ENCODE measurements at regions not wholly inside any gene's neighbourhood (a gene's known extent, or its start where the extent isn't known, plus 50 kb on each side); places are given as distances from the start of the nearest gene placed in this dataset.

DNA sequence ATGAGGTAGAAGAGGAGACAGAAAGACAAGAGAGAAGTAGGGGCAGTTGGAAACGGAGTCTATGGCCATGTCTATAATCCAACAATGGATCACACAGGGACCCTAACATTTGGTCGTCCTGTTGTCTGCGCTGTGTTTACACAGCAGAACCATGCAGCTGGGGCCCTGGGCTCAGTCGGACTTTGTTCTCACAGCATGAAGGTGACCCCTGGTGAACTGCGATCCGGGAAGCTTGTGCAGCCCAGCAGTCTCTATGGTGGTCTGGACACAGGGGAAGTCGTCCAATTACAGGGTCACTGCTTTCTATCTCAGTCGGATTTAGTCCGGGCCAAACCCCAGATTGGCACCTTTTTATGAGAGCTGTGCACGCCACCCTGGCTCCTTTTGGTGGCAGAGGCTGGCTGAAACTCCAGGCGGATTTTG is 153.6 kb downstream of the FOXA2 start (continued):
- TF ChIP-seq, protein P1, sequence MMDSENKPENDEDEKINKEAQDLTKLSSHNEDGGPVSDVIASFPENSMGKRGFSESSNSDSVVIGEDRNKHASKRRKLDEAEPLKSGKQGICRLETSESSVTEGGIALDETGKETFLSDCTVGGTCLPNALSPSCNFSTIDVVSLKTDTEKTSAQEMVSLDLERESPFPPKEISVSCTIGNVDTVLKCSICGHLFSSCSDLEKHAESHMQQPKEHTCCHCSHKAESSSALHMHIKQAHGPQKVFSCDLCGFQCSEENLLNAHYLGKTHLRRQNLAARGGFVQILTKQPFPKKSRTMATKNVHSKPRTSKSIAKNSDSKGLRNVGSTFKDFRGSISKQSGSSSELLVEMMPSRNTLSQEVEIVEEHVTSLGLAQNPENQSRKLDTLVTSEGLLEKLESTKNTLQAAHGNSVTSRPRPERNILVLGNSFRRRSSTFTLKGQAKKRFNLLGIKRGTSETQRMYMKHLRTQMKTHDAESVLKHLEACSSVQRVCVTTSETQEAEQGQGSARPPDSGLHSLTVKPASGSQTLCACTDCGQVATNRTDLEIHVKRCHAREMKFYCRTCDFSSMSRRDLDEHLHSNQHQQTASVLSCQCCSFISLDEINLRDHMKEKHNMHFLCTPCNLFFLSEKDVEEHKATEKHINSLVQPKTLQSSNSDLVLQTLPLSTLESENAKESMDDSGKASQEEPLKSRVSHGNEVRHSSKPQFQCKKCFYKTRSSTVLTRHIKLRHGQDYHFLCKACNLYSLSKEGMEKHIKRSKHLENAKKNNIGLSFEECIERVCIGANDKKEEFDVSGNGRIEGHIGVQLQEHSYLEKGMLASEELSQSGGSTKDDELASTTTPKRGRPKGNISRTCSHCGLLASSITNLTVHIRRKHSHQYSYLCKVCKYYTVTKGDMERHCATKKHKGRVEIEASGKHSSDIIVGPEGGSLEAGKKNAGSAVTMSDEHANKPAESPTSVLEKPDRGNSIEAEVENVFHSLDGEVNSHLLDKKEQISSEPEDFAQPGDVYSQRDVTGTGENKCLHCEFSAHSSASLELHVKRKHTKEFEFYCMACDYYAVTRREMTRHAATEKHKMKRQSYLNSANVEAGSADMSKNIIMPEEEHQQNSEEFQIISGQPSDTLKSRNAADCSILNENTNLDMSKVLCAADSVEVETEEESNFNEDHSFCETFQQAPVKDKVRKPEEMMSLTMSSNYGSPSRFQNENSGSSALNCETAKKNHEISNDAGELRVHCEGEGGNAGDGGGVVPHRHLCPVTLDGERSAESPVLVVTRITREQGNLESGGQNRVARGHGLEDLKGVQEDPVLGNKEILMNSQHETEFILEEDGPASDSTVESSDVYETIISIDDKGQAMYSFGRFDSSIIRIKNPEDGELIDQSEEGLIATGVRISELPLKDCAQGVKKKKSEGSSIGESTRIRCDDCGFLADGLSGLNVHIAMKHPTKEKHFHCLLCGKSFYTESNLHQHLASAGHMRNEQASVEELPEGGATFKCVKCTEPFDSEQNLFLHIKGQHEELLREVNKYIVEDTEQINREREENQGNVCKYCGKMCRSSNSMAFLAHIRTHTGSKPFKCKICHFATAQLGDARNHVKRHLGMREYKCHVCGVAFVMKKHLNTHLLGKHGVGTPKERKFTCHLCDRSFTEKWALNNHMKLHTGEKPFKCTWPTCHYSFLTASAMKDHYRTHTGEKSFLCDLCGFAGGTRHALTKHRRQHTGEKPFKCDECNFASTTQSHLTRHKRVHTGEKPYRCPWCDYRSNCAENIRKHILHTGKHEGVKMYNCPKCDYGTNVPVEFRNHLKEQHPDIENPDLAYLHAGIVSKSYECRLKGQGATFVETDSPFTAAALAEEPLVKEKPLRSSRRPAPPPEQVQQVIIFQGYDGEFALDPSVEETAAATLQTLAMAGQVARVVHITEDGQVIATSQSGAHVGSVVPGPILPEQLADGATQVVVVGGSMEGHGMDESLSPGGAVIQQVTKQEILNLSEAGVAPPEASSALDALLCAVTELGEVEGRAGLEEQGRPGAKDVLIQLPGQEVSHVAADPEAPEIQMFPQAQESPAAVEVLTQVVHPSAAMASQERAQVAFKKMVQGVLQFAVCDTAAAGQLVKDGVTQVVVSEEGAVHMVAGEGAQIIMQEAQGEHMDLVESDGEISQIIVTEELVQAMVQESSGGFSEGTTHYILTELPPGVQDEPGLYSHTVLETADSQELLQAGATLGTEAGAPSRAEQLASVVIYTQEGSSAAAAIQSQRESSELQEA (CRISPR knock-in tag; IDR thresholded peaks at IDR 0.05; ENCODE audit: not compliant biosample characterization) = peak; percentile 91
- TF ChIP-seq TAF15 (IDR thresholded peaks at IDR 0.05; ENCODE audit: low read depth, low read length, poor library complexity, severe bottlenecking) (no peak), ZNF282 (IDR thresholded peaks at IDR 0.05; ENCODE audit: partially characterized antibody) (no peak), PPARG (CRISPR knock-in tag; conservative IDR thresholded peaks at IDR 0.05) (peak; percentile 82), CHD2 (IDR thresholded peaks at IDR 0.05; ENCODE audit: low read depth, low read length) (0 out of 2 replicates have a peak, but pooled peaks have one; percentile 6), MATR3 (CRISPR knock-in tag; IDR thresholded peaks at IDR 0.05) (no peak), GABPA (IDR thresholded peaks at IDR 0.05; ENCODE audit: low read depth, low read length) (no peak), GABPA (CRISPR knock-in tag; IDR thresholded peaks at IDR 0.05; ENCODE audit: low read depth) (peak; percentile 66), SALL1 (CRISPR knock-in tag; IDR thresholded peaks at IDR 0.05) (peak; percentile 100), ZNF7 (CRISPR knock-in tag; IDR thresholded peaks at IDR 0.05) (0 out of 2 replicates have a peak, but pooled peaks have one; percentile 13), TP53 (CRISPR knock-in tag; conservative IDR thresholded peaks at IDR 0.05) (peak; percentile 67)
- TF ChIP-seq, protein P2, sequence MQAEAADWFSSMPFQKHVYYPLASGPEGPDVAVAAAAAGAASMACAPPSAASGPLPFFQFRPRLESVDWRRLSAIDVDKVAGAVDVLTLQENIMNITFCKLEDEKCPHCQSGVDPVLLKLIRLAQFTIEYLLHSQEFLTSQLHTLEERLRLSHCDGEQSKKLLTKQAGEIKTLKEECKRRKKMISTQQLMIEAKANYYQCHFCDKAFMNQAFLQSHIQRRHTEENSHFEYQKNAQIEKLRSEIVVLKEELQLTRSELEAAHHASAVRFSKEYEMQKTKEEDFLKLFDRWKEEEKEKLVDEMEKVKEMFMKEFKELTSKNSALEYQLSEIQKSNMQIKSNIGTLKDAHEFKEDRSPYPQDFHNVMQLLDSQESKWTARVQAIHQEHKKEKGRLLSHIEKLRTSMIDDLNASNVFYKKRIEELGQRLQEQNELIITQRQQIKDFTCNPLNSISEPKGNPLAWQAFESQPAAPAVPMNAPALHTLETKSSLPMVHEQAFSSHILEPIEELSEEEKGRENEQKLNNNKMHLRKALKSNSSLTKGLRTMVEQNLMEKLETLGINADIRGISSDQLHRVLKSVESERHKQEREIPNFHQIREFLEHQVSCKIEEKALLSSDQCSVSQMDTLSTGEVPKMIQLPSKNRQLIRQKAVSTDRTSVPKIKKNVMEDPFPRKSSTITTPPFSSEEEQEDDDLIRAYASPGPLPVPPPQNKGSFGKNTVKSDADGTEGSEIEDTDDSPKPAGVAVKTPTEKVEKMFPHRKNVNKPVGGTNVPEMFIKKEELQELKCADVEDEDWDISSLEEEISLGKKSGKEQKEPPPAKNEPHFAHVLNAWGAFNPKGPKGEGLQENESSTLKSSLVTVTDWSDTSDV (CRISPR knock-in tag; IDR thresholded peaks at IDR 0.05) = no peak
- TF ChIP-seq, protein P3, sequence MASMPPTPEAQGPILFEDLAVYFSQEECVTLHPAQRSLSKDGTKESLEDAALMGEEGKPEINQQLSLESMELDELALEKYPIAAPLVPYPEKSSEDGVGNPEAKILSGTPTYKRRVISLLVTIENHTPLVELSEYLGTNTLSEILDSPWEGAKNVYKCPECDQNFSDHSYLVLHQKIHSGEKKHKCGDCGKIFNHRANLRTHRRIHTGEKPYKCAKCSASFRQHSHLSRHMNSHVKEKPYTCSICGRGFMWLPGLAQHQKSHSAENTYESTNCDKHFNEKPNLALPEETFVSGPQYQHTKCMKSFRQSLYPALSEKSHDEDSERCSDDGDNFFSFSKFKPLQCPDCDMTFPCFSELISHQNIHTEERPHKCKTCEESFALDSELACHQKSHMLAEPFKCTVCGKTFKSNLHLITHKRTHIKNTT (CRISPR knock-in tag; IDR thresholded peaks at IDR 0.05) = no peak
- TF ChIP-seq, protein P4, sequence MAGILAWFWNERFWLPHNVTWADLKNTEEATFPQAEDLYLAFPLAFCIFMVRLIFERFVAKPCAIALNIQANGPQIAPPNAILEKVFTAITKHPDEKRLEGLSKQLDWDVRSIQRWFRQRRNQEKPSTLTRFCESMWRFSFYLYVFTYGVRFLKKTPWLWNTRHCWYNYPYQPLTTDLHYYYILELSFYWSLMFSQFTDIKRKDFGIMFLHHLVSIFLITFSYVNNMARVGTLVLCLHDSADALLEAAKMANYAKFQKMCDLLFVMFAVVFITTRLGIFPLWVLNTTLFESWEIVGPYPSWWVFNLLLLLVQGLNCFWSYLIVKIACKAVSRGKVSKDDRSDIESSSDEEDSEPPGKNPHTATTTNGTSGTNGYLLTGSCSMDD (CRISPR knock-in tag; IDR thresholded peaks at IDR 0.05) = no peak
- TF ChIP-seq, protein P5, sequence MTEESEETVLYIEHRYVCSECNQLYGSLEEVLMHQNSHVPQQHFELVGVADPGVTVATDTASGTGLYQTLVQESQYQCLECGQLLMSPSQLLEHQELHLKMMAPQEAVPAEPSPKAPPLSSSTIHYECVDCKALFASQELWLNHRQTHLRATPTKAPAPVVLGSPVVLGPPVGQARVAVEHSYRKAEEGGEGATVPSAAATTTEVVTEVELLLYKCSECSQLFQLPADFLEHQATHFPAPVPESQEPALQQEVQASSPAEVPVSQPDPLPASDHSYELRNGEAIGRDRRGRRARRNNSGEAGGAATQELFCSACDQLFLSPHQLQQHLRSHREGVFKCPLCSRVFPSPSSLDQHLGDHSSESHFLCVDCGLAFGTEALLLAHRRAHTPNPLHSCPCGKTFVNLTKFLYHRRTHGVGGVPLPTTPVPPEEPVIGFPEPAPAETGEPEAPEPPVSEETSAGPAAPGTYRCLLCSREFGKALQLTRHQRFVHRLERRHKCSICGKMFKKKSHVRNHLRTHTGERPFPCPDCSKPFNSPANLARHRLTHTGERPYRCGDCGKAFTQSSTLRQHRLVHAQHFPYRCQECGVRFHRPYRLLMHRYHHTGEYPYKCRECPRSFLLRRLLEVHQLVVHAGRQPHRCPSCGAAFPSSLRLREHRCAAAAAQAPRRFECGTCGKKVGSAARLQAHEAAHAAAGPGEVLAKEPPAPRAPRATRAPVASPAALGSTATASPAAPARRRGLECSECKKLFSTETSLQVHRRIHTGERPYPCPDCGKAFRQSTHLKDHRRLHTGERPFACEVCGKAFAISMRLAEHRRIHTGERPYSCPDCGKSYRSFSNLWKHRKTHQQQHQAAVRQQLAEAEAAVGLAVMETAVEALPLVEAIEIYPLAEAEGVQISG (CRISPR knock-in tag; IDR thresholded peaks at IDR 0.05) = peak; percentile 98

Data from HepG2 (cell line).